GM23338 (cell line): ENCODE measurements at regions not wholly inside any gene's neighbourhood (a gene's known extent, or its start where the extent isn't known, plus 50 kb on each side); places are given as distances from the start of the nearest gene placed in this dataset.

Experiments used
- ATAC-seq: fragments of 200-7000 bp; cut with Tn5 transposase; 3 replicates; pipeline ENCODE4 v1.9.1; 2020
- DNase-seq: peaks from one replicate; pipeline ENCODE4 v3.0.0-alpha.2; 2015; ENCODE audit warnings: low spot score
- H2AFZ ChIP-seq: fragments of 200-600 bp; sonication (generic); 2 replicates; pipeline ENCODE4 v1.8.0; 2016; ENCODE audit warnings: antibody characterized with exemption, mild to moderate bottlenecking, moderate library complexity
- H3F3A ChIP-seq: fragments of 200-600 bp; sonication (generic); replicated peaks from 2 replicates; pipeline ENCODE4 v1.8.0; 2017; ENCODE audit warnings: antibody characterized with exemption, mixed run types, low read depth
- H3K27ac ChIP-seq: fragments of 200-600 bp; sonication (generic); 2 replicates; pipeline ENCODE4 v1.6.1; 2016; ENCODE audit warnings: low read depth
- H3K27me3 ChIP-seq: fragments of 200-600 bp; sonication (generic); 2 replicates; pipeline ENCODE4 v1.8.0; 2016; ENCODE audit warnings: mild to moderate bottlenecking, mixed run types, moderate library complexity; ENCODE audit not compliant: insufficient read depth
- H3K36me3 ChIP-seq: fragments of 200-600 bp; sonication (generic); 2 replicates; pipeline ENCODE4 v1.8.0; 2016; ENCODE audit warnings: mild to moderate bottlenecking; ENCODE audit not compliant: insufficient read depth
- H3K4me1 ChIP-seq: fragments of 200-600 bp; sonication (generic); 2 replicates; pipeline ENCODE4 v1.8.0; 2016; ENCODE audit warnings: mild to moderate bottlenecking, moderate library complexity; ENCODE audit not compliant: insufficient read depth
- H3K4me2 ChIP-seq: fragments of 200-600 bp; sonication (generic); 2 replicates; pipeline ENCODE4 v1.7.1; 2017; ENCODE audit warnings: mixed run types
- H3K4me3 ChIP-seq: fragments of 200-600 bp; sonication (generic); 2 replicates; pipeline ENCODE4 v1.6.1; 2016; ENCODE audit warnings: mixed run types
- H3K79me2 ChIP-seq: fragments of 200-600 bp; sonication (generic); replicated peaks from 2 replicates; pipeline ENCODE4 v1.8.0; 2017; ENCODE audit warnings: mild to moderate bottlenecking; ENCODE audit not compliant: insufficient read depth
- H3K9me2 ChIP-seq: fragments of 200-600 bp; sonication (generic); 2 replicates; pipeline ENCODE4 v1.8.0; 2017; ENCODE audit not compliant: insufficient read depth
- H4K20me1 ChIP-seq: fragments of 200-600 bp; sonication (generic); replicated peaks from 2 replicates; pipeline ENCODE4 v1.8.0; 2017; ENCODE audit warnings: mild to moderate bottlenecking; ENCODE audit not compliant: insufficient read depth
- H3K27ac Mint-ChIP-seq: 2 replicates; pipeline ENCODE4 v1.8.0; 2020; ENCODE audit warnings: inconsistent platforms, mild to moderate bottlenecking, moderate library complexity, mixed read lengths
- H3K27me3 Mint-ChIP-seq: 3 replicates; pipeline ENCODE4 v1.8.0; 2022; ENCODE audit warnings: low read depth, mild to moderate bottlenecking, moderate library complexity, mixed read lengths, inconsistent platforms; ENCODE audit not compliant: insufficient read depth, poor library complexity
- H3K36me3 Mint-ChIP-seq: 3 replicates; pipeline ENCODE4 v1.8.0; 2021; ENCODE audit warnings: low read depth, mild to moderate bottlenecking, inconsistent platforms, moderate library complexity, mixed read lengths
- H3K4me1 Mint-ChIP-seq: 3 replicates; pipeline ENCODE4 v1.8.0; 2020; ENCODE audit warnings: mild to moderate bottlenecking, inconsistent platforms, mixed read lengths
- H3K4me3 Mint-ChIP-seq: 3 replicates; pipeline ENCODE4 v1.8.0; 2021; ENCODE audit warnings: moderate library complexity, mild to moderate bottlenecking, inconsistent platforms, mixed read lengths
- H3K9me3 Mint-ChIP-seq: 3 replicates; pipeline ENCODE4 v1.8.0; 2020; ENCODE audit warnings: moderate library complexity, mild to moderate bottlenecking, inconsistent platforms, mixed read lengths
- CREB1 ChIP-seq: fragments of 250-450 bp; sonication (Bioruptor Pico); IDR thresholded peaks from 2 replicates; pipeline ENCODE4 v1.5.0; 2020; ENCODE audit warnings: low read depth, mild to moderate bottlenecking, moderate library complexity
- EZH2 ChIP-seq: fragments of 200-600 bp; sonication (generic); IDR thresholded peaks from one replicate; pipeline ENCODE4 v1.8.0; 2017; ENCODE audit warnings: antibody characterized with exemption, mild to moderate bottlenecking, low read depth; ENCODE audit not compliant: unreplicated experiment
- EZH2phosphoT487 ChIP-seq: fragments of 200-600 bp; sonication (generic); IDR thresholded peaks from one replicate; pipeline ENCODE4 v1.8.1; 2018; ENCODE audit warnings: antibody characterized with exemption; ENCODE audit not compliant: unreplicated experiment
- JUNB ChIP-seq: IDR thresholded peaks from one replicate; pipeline ENCODE4 v1.6.1; 2016; ENCODE audit warnings: antibody characterized with exemption; ENCODE audit not compliant: unreplicated experiment
- NANOG ChIP-seq: IDR thresholded peaks from 2 replicates; pipeline ENCODE4 v1.6.1; 2016; ENCODE audit warnings: antibody characterized with exemption, borderline replicate concordance
- STAT1 ChIP-seq: IDR thresholded peaks from one replicate; pipeline ENCODE4 v1.6.1; 2016; ENCODE audit warnings: antibody characterized with exemption; ENCODE audit not compliant: unreplicated experiment
- ZNF114 ChIP-seq: fragments of 250-450 bp; sonication (Bioruptor Pico); IDR thresholded peaks from 2 replicates; pipeline ENCODE4 v1.5.0; 2020; ENCODE audit warnings: mild to moderate bottlenecking, moderate library complexity
- ZNF331 ChIP-seq: fragments of 250-450 bp; sonication (Bioruptor Pico); IDR thresholded peaks from 2 replicates; pipeline ENCODE4 v1.5.0; 2020; ENCODE audit warnings: low read depth, mild to moderate bottlenecking, moderate library complexity
- TF ChIP-seq, protein P1 (sequence below): IDR thresholded peaks from 2 replicates; pipeline ENCODE4 v1.6.1; 2016; ENCODE audit warnings: antibody characterized with exemption
- TF ChIP-seq, protein P2 (sequence below): IDR thresholded peaks from one replicate; pipeline ENCODE4 v1.6.1; 2018; ENCODE audit warnings: antibody characterized with exemption; ENCODE audit not compliant: unreplicated experiment
- TF ChIP-seq, protein P3 (sequence below), 2 experiments: fragments of 200-600 bp in 1 of 2; sonication (generic) in 1 of 2; conservative IDR thresholded peaks; 2 replicates each; pipeline versions ENCODE4 v1.5.1 to v1.6.1; 2016 to 2017; ENCODE audit warnings: antibody characterized with exemption in 2 of 2, low read depth in 2 of 2, mild to moderate bottlenecking in 2 of 2, moderate library complexity in 1 of 2

DNA sequence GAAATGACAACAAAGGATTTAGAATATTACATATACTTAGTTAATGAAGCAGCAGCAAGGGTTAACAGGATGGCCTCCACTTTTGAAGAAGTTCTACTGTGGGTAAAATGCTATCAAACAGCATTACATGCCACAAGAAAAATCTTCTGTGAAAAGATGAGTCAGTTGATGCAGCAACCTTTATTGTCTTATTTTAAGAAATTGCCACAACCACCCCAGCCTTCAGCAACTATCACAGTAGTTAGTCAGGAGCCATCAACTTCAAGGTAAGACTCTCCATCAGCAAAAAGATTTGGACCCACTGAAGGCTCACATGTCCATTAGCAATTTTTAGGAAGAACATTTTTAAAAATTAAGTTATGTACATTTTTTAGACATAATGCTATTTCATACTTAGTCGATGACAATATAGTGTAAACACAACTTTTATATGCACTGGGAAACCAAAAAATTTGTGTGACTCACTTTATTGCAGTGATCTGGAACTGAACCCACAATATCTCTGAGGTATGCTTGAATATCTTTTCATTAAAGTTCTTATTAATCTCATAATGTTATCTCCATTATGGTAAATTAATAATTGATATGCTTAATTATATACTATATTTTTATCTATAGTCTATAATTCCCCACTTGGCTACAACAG, 81.2 kb downstream of the SPCS3 start:
- no peaks in the 10 kb centered on the region for H3F3A ChIP-seq
- Mint-ChIP-seq H3K4me1 (peaks cover 11% of the 10 kb centered on the region), H3K36me3 (no peaks in the 10 kb centered on the region), H3K9me3 (no peaks in the 10 kb centered on the region; the same call in 2 of the 3 replicates), H3K27me3 (no peaks in the 10 kb centered on the region), H3K27ac (no peak overlapping the region), H3K4me3 (no peak overlapping the region)
- no peaks in the 10 kb centered on the region; the same call in 1 of the 2 replicates for H3K9me2 ChIP-seq
- H3K4me2 ChIP-seq: no peak overlapping the region
- H3K27me3 ChIP-seq: no peaks in the 10 kb centered on the region
- no peaks in the 10 kb centered on the region for H4K20me1 ChIP-seq
- no peaks in the 10 kb centered on the region for H3K36me3 ChIP-seq
- peaks cover 10% of the 10 kb centered on the region; the same call in 1 of the 2 replicates for H3K4me1 ChIP-seq
- no peak overlapping the region for H3K27ac ChIP-seq
- H3K4me3 ChIP-seq: no peak overlapping the region
- TF ChIP-seq EZH2phosphoT487 (no peak), ZNF114 (no peak), ZNF331 (no peak), JUNB (no peak), CREB1 (CRISPR knock-in tag) (no peak)
- TF ChIP-seq, protein P1, sequence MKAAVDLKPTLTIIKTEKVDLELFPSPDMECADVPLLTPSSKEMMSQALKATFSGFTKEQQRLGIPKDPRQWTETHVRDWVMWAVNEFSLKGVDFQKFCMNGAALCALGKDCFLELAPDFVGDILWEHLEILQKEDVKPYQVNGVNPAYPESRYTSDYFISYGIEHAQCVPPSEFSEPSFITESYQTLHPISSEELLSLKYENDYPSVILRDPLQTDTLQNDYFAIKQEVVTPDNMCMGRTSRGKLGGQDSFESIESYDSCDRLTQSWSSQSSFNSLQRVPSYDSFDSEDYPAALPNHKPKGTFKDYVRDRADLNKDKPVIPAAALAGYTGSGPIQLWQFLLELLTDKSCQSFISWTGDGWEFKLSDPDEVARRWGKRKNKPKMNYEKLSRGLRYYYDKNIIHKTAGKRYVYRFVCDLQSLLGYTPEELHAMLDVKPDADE: no peak
- TF ChIP-seq, protein P2, sequence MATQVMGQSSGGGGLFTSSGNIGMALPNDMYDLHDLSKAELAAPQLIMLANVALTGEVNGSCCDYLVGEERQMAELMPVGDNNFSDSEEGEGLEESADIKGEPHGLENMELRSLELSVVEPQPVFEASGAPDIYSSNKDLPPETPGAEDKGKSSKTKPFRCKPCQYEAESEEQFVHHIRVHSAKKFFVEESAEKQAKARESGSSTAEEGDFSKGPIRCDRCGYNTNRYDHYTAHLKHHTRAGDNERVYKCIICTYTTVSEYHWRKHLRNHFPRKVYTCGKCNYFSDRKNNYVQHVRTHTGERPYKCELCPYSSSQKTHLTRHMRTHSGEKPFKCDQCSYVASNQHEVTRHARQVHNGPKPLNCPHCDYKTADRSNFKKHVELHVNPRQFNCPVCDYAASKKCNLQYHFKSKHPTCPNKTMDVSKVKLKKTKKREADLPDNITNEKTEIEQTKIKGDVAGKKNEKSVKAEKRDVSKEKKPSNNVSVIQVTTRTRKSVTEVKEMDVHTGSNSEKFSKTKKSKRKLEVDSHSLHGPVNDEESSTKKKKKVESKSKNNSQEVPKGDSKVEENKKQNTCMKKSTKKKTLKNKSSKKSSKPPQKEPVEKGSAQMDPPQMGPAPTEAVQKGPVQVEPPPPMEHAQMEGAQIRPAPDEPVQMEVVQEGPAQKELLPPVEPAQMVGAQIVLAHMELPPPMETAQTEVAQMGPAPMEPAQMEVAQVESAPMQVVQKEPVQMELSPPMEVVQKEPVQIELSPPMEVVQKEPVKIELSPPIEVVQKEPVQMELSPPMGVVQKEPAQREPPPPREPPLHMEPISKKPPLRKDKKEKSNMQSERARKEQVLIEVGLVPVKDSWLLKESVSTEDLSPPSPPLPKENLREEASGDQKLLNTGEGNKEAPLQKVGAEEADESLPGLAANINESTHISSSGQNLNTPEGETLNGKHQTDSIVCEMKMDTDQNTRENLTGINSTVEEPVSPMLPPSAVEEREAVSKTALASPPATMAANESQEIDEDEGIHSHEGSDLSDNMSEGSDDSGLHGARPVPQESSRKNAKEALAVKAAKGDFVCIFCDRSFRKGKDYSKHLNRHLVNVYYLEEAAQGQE: no peak
- no peak overlapping the region for H2AFZ ChIP-seq
- no peaks in the 10 kb centered on the region for H3K79me2 ChIP-seq
- no peak for DNase-seq
- no peak for ATAC-seq

DNA sequence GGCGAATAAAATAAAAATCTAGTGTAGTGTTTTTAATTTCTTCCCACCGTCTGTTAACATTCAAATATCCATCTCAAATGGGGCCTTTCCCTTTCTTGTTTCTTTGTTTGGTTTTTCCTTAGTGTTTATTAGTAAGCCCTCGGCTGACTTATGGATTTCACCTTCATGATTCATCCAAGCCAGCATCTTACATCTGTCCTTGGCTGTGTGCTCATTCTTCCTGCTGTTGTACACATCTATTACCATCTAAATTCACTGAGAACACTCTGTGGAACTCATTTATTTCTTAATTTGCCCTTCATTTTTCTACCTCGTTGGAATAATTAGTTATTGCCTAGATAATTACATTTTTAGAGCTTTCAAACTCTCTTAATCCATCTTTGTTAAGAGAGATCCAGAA, 84.9 kb downstream of the SPCS3 start:
- Mint-ChIP-seq H3K36me3 (no peaks in the 10 kb centered on the region), H3K4me1 (peaks cover 11% of the 10 kb centered on the region), H3K4me3 (no peak overlapping the region), H3K9me3 (no peaks in the 10 kb centered on the region), H3K27me3 (no peaks in the 10 kb centered on the region), H3K27ac (no peak overlapping the region)
- H3K4me2 ChIP-seq: no peak overlapping the region
- no peaks in the 10 kb centered on the region for H3K79me2 ChIP-seq
- no peak overlapping the region for H2AFZ ChIP-seq
- no peaks in the 10 kb centered on the region; the same call in none of the 2 replicates for H3K9me2 ChIP-seq
- DNase-seq: no peak
- H4K20me1 ChIP-seq: no peaks in the 10 kb centered on the region; the same call in 1 of the 2 replicates
- H3K36me3 ChIP-seq: no peaks in the 10 kb centered on the region
- H3K4me3 ChIP-seq: no peak overlapping the region
- H3K4me1 ChIP-seq: peaks cover 10% of the 10 kb centered on the region; the same call in 1 of the 2 replicates
- no peaks in the 10 kb centered on the region for H3F3A ChIP-seq
- no peak for ATAC-seq
- H3K27ac ChIP-seq: no peak overlapping the region
- no peaks in the 10 kb centered on the region for H3K27me3 ChIP-seq
- TF ChIP-seq ZNF114 (no peak), STAT1 (no peak), CREB1 (CRISPR knock-in tag) (no peak), NANOG (no peak), ZNF331 (no peak), JUNB (no peak), EZH2 (no peak), EZH2phosphoT487 (no peak)
- TF ChIP-seq, protein P1: no peak
- TF ChIP-seq, protein P3, sequence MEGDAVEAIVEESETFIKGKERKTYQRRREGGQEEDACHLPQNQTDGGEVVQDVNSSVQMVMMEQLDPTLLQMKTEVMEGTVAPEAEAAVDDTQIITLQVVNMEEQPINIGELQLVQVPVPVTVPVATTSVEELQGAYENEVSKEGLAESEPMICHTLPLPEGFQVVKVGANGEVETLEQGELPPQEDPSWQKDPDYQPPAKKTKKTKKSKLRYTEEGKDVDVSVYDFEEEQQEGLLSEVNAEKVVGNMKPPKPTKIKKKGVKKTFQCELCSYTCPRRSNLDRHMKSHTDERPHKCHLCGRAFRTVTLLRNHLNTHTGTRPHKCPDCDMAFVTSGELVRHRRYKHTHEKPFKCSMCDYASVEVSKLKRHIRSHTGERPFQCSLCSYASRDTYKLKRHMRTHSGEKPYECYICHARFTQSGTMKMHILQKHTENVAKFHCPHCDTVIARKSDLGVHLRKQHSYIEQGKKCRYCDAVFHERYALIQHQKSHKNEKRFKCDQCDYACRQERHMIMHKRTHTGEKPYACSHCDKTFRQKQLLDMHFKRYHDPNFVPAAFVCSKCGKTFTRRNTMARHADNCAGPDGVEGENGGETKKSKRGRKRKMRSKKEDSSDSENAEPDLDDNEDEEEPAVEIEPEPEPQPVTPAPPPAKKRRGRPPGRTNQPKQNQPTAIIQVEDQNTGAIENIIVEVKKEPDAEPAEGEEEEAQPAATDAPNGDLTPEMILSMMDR (conservative IDR thresholded peaks at IDR 0.05; ENCODE audit: low read depth in 2 of 2): no peak
